ENCODE measurements at regions not wholly inside any gene's neighbourhood (a gene's known extent, or its start where the extent isn't known, plus 50 kb on each side); places are given as distances from the start of the nearest gene placed in this dataset.

- no peak for DNase-seq (ENCODE audit: low spot score)
These were observed 52.4 kb upstream of the UBL3 start for GRCh38 chr13:29902632-29903305.

GRCh38 chr13:29901710-29902631, 51.6 kb upstream of the UBL3 start:
- no peak for DNase-seq (ENCODE audit: low spot score)
